ENCODE measurements at regions not wholly inside any gene's neighbourhood (a gene's known extent, or its start where the extent isn't known, plus 50 kb on each side); places are given as distances from the start of the nearest gene placed in this dataset.

- TF ChIP-seq, protein P1, sequence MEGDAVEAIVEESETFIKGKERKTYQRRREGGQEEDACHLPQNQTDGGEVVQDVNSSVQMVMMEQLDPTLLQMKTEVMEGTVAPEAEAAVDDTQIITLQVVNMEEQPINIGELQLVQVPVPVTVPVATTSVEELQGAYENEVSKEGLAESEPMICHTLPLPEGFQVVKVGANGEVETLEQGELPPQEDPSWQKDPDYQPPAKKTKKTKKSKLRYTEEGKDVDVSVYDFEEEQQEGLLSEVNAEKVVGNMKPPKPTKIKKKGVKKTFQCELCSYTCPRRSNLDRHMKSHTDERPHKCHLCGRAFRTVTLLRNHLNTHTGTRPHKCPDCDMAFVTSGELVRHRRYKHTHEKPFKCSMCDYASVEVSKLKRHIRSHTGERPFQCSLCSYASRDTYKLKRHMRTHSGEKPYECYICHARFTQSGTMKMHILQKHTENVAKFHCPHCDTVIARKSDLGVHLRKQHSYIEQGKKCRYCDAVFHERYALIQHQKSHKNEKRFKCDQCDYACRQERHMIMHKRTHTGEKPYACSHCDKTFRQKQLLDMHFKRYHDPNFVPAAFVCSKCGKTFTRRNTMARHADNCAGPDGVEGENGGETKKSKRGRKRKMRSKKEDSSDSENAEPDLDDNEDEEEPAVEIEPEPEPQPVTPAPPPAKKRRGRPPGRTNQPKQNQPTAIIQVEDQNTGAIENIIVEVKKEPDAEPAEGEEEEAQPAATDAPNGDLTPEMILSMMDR (IDR thresholded peaks at IDR 0.05), result no peak
- TF ChIP-seq POLR2A (IDR thresholded peaks at IDR 0.05), result no peak
- no peak for DNase-seq
- no peaks in the 10 kb centered on the region for H3K27me3 ChIP-seq
- no peak overlapping the region for H3K27ac ChIP-seq
- no peaks in the 10 kb centered on the region for H3K36me3 ChIP-seq (ENCODE audit: low read depth, missing control alignments)
- WGBS, 2 donors, result 95 to 98% methylated on average over 2 of the region's 2 CpGs
- intact Hi-C loops (cut with DNase I; ENCODE audit: low total_unique reads), result no loop called here
- no peaks in the 10 kb centered on the region for H3K4me1 ChIP-seq
- H3K9me3 ChIP-seq, result no peaks in the 10 kb centered on the region
- no peak overlapping the region for H3K4me3 ChIP-seq
These were observed 681.8 kb upstream of the LRATD1 start for GRCh38 chr2:13950761-13951160.

DNA sequence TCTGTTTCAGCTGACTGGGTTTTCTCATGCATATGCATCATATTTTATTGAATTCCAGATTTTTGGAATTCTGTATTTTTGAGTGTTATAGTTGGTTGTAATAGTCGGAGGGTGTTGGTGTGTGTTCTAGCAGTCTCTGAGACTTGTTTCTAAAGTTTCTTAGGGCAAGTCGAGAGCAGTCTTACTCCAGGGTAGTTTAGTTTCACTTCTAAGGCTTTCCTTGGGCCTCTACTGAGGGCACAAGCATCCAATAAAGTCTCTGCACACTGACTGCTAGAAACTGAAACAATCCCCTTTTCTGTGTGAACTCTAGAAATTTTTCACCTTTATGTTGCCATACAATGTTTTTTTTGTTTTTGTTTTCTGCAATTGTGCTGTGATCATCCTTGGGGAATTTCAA, 663.7 kb upstream of the LRATD1 start:
- no peaks in the 10 kb centered on the region for H3K27me3 ChIP-seq
- H3K36me3 ChIP-seq (ENCODE audit: low read depth, missing control alignments), result no peaks in the 10 kb centered on the region
- no peaks in the 10 kb centered on the region for H3K4me1 ChIP-seq
- TF ChIP-seq POLR2A (IDR thresholded peaks at IDR 0.05), result no peak
- TF ChIP-seq, protein P1 (IDR thresholded peaks at IDR 0.05), result no peak
- WGBS, 2 donors, result 76 to 81% methylated on average over 2 of the region's 2 CpGs
- DNase-seq, result no peak
- H3K27ac ChIP-seq, result no peak overlapping the region
- no peak overlapping the region for H3K4me3 ChIP-seq
- intact Hi-C loops (cut with DNase I; ENCODE audit: low total_unique reads), result no loop called here
- H3K9me3 ChIP-seq, result no peaks in the 10 kb centered on the region

DNA sequence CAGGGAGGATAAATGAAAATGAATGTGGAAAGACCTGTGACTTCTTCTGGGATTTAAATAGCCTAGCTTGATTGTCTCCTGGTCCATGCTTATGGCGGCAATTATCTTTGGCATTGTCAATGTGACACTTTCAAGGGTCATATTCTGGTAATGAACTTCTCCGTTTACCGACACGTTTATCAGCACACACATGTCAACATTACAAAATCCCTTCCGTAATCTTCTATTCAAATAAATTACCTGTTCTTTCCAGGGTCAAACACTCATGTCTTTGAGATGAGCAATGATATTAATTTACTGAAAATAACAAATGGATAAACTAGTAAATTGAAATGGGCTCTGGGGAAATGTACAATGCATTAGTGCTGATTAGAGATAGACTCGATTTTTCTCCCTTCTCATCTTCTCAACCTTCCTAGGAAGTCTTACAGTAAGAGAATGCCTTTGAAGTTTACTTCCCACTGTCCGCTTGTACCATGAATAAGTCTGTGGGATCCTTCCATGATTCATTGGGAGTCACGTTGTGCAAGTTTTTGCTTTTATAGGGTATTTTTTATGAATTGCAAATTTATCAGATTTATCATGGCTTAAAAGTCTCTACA, 646.3 kb upstream of the LRATD1 start:
- DNase-seq, result no peak
- Histone ChIP-seq H3K9me3 (no peaks in the 10 kb centered on the region), H3K4me1 (no peaks in the 10 kb centered on the region), H3K27me3 (no peaks in the 10 kb centered on the region), H3K4me3 (no peak overlapping the region), H3K36me3 (ENCODE audit: low read depth, missing control alignments) (no peaks in the 10 kb centered on the region), H3K27ac (no peak overlapping the region)
- 81 to 84% methylated on average over 8 of the region's 8 CpGs for WGBS, 2 donors
- TF ChIP-seq, protein P1 (IDR thresholded peaks at IDR 0.05), result no peak
- no peak for TF ChIP-seq POLR2A (IDR thresholded peaks at IDR 0.05)
- intact Hi-C loops (cut with DNase I; ENCODE audit: low total_unique reads), result no loop called here

- DNase-seq, result no peak
- H3K4me1 ChIP-seq, result no peaks in the 10 kb centered on the region
- no peaks in the 10 kb centered on the region for H3K36me3 ChIP-seq (ENCODE audit: low read depth, missing control alignments)
- no peaks in the 10 kb centered on the region for H3K27me3 ChIP-seq
- H3K4me3 ChIP-seq, result no peak overlapping the region
- intact Hi-C loops (cut with DNase I; ENCODE audit: low total_unique reads), result no loop called here
- H3K9me3 ChIP-seq, result no peaks in the 10 kb centered on the region
- TF ChIP-seq, protein P1 (IDR thresholded peaks at IDR 0.05), result no peak
- TF ChIP-seq POLR2A (IDR thresholded peaks at IDR 0.05), result no peak
- H3K27ac ChIP-seq, result no peak overlapping the region
These were observed 636.0 kb upstream of the LRATD1 start for GRCh38 chr2:13996527-13996926.

DNA sequence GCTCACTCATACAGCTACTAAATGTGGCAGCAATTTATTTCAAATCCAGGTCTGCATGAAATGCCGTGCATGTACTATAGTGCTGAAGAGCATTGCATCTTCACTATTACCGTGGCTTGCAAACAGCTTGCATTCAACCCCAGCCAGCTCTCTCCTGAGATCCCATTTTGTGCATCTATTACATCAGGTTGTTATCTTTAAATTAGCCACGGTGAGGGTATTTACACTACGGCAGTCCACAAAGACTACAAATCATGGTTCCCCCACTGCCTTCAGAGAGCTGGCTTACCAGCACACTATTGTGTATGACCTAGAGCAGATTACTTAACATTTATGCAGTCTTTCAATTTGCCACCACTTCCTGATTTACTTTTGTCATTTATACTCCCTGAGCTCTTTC, 621.3 kb upstream of the LRATD1 start:
- 57 to 68% methylated on average over 4 of the region's 4 CpGs for WGBS, 2 donors
- Histone ChIP-seq H3K27ac (no peak overlapping the region), H3K4me1 (peaks cover under 1% of the 10 kb centered on the region), H3K4me3 (no peak overlapping the region), H3K27me3 (no peaks in the 10 kb centered on the region), H3K36me3 (ENCODE audit: low read depth, missing control alignments) (no peaks in the 10 kb centered on the region), H3K9me3 (no peaks in the 10 kb centered on the region)
- no peak for TF ChIP-seq POLR2A (IDR thresholded peaks at IDR 0.05)
- TF ChIP-seq, protein P1 (IDR thresholded peaks at IDR 0.05), result no peak
- intact Hi-C loops (cut with DNase I; ENCODE audit: low total_unique reads), result no loop called here
- DNase-seq, result no peak

Data from testis (tissue), 2 donors.